Activated naive CD4-positive, alpha-beta T cell treated with anti-CD3 and anti-CD28 coated beads for 36 hours (primary cell): ENCODE measurements at regions not wholly inside any gene's neighbourhood (a gene's known extent, or its start where the extent isn't known, plus 50 kb on each side); places are given as distances from the start of the nearest gene placed in this dataset.
"Not testable (repeated sequence)": the region's sequence is repeated elsewhere in the genome, so short reads cannot be mapped to it uniquely, and the experiment has no call there.

Experiments
- CTCF ChIA-PET: fragments of 350-600 bp; sonication (Branson Sonifier 250); formaldehyde crosslinking; loops from one replicate; lab custom pipeline; 2021; ENCODE audit warnings: antibody characterized with exemption; lab: Charles Lee
- DNase-seq: peaks from one replicate; pipeline ENCODE4 v3.0.0-alpha.2; 2020
- H3K27ac Mint-ChIP-seq: one replicate; pipeline ENCODE4 v1.8.0; 2021; ENCODE audit warnings: mild to moderate bottlenecking, mixed read lengths
- H3K27me3 Mint-ChIP-seq: one replicate; pipeline ENCODE4 v1.8.0; 2021; ENCODE audit warnings: low read depth, mixed read lengths
- H3K36me3 Mint-ChIP-seq: one replicate; pipeline ENCODE4 v1.8.0; 2021; ENCODE audit warnings: low read depth, mixed read lengths
- H3K4me1 Mint-ChIP-seq: one replicate; pipeline ENCODE4 v1.8.0; 2021; ENCODE audit warnings: low read depth, mixed read lengths
- H3K4me3 Mint-ChIP-seq: one replicate; pipeline ENCODE4 v1.8.0; 2021; ENCODE audit warnings: mild to moderate bottlenecking, moderate library complexity, mixed read lengths
- H3K9me3 Mint-ChIP-seq: one replicate; pipeline ENCODE4 v1.8.0; 2021; ENCODE audit warnings: mixed read lengths
- intact Hi-C: fragments of 100-400 bp; cut with micrococcal nuclease; formaldehyde crosslinking; loops from one replicate; pipeline ENCODE4 v1.15.1; 2023

GRCh38 chr4:1551211-1551610 lies 132.9 kb downstream of the FAM53A start:
- DNase-seq, result no peak
- intact Hi-C loops, result no loop called here
- no peaks in the 10 kb centered on the region for H3K36me3 Mint-ChIP-seq
- H3K27ac Mint-ChIP-seq, result no peak overlapping the region
- H3K4me1 Mint-ChIP-seq, result peaks cover 10% of the 10 kb centered on the region
- H3K4me3 Mint-ChIP-seq, result no peak overlapping the region
- no peaks in the 10 kb centered on the region for H3K9me3 Mint-ChIP-seq
- peaks cover 4% of the 10 kb centered on the region for H3K27me3 Mint-ChIP-seq
- CTCF ChIA-PET, result no interaction called here

GRCh38 chr4:1550122-1551070 lies 133.7 kb downstream of the FAM53A start:
- intact Hi-C loops, result no loop called here
- peaks cover 10% of the 10 kb centered on the region for H3K4me1 Mint-ChIP-seq
- DNase-seq, result no peak
- CTCF ChIA-PET, result no interaction called here
- no peak overlapping the region for H3K27ac Mint-ChIP-seq
- no peak overlapping the region for H3K4me3 Mint-ChIP-seq
- H3K27me3 Mint-ChIP-seq, result peaks cover 4% of the 10 kb centered on the region
- no peaks in the 10 kb centered on the region for H3K36me3 Mint-ChIP-seq
- H3K9me3 Mint-ChIP-seq, result no peaks in the 10 kb centered on the region

GRCh38 chr4:1549638-1550035 lies 134.5 kb downstream of the FAM53A start:
- Mint-ChIP-seq H3K36me3 (no peaks in the 10 kb centered on the region), H3K27ac (no peak overlapping the region), H3K27me3 (peaks cover under 1% of the 10 kb centered on the region), H3K4me3 (no peak overlapping the region), H3K4me1 (peaks cover 14% of the 10 kb centered on the region), H3K9me3 (no peaks in the 10 kb centered on the region)
- intact Hi-C loops, result no loop called here
- no peak for DNase-seq
- CTCF ChIA-PET, result interaction anchor here (0.6 to 1.0 kb wide), 5 partner anchors 16 to 667 kb away, joined by 3 to 4 read pairs (median 3); no protein-coding TSS in a partner anchor

- peaks cover 14% of the 10 kb centered on the region for H3K4me1 Mint-ChIP-seq
- intact Hi-C loops, H3K27ac Mint-ChIP-seq, H3K27me3 Mint-ChIP-seq, H3K36me3 Mint-ChIP-seq, H3K9me3 Mint-ChIP-seq, H3K4me3 Mint-ChIP-seq: not testable (repeated sequence)
- CTCF ChIA-PET, result interaction anchor here (0.6 to 1.7 kb wide), 9 partner anchors 9 to 666 kb away, joined by 3 to 5 read pairs (median 3); partner anchors contain the start of genes GAK and TMEM175
- DNase-seq, result peak; percentile 61
Measured at GRCh38 chr4:1548827-1549637, 135.1 kb downstream of the FAM53A start.

GRCh38 chr4:1547856-1548826 lies 136.0 kb downstream of the FAM53A start:
- no peaks in the 10 kb centered on the region for H3K36me3 Mint-ChIP-seq
- H3K9me3 Mint-ChIP-seq, result no peaks in the 10 kb centered on the region
- CTCF ChIA-PET, result interaction anchor here (0.6 to 1.7 kb wide), 6 partner anchors 9 to 616 kb away, joined by 3 to 5 read pairs (median 3); partner anchors contain the start of genes GAK and TMEM175
- no peak overlapping the region for H3K27ac Mint-ChIP-seq
- H3K4me3 Mint-ChIP-seq, result no peak overlapping the region
- peaks cover 15% of the 10 kb centered on the region for H3K4me1 Mint-ChIP-seq
- intact Hi-C loops, result no loop called here
- no peak for DNase-seq
- no peaks in the 10 kb centered on the region for H3K27me3 Mint-ChIP-seq

GRCh38 chr4:1547131-1547855 lies 136.8 kb downstream of the FAM53A start:
- Mint-ChIP-seq H3K4me3 (no peak overlapping the region), H3K4me1 (peaks cover 15% of the 10 kb centered on the region), H3K36me3 (no peaks in the 10 kb centered on the region), H3K27ac (no peak overlapping the region), H3K27me3 (no peaks in the 10 kb centered on the region), H3K9me3 (no peaks in the 10 kb centered on the region)
- intact Hi-C loops, result no loop called here
- CTCF ChIA-PET, result interaction anchor here (0.6 to 1.0 kb wide), 2 partner anchors 61 to 236 kb away, joined by 3 read pairs; no protein-coding TSS in a partner anchor
- DNase-seq, result no peak

- Mint-ChIP-seq H3K27ac (no peak overlapping the region), H3K27me3 (no peaks in the 10 kb centered on the region), H3K36me3 (no peaks in the 10 kb centered on the region), H3K4me3 (no peak overlapping the region), H3K4me1 (peaks cover 15% of the 10 kb centered on the region), H3K9me3 (no peaks in the 10 kb centered on the region)
- intact Hi-C loops, result no loop called here
- no peak for DNase-seq
- CTCF ChIA-PET, result no interaction called here
Measured at GRCh38 chr4:1544861-1545281, 138.6 kb upstream of the NKX1-1 start.

GRCh38 chr4:1544435-1544834 lies 138.2 kb upstream of the NKX1-1 start:
- H3K4me1 Mint-ChIP-seq, result peaks cover 15% of the 10 kb centered on the region
- H3K4me3 Mint-ChIP-seq, intact Hi-C loops, H3K27me3 Mint-ChIP-seq, H3K27ac Mint-ChIP-seq, DNase-seq, H3K9me3 Mint-ChIP-seq, CTCF ChIA-PET, H3K36me3 Mint-ChIP-seq: not testable (repeated sequence)

- CTCF ChIA-PET, result no interaction called here
Measured at GRCh38 chr4:1543976-1544375, 137.7 kb upstream of the NKX1-1 start.

GRCh38 chr4:1543561-1543960 lies 137.3 kb upstream of the NKX1-1 start:
- H3K27me3 Mint-ChIP-seq, result no peaks in the 10 kb centered on the region
- H3K4me1 Mint-ChIP-seq, result peaks cover 14% of the 10 kb centered on the region
- CTCF ChIA-PET, result no interaction called here
- no peaks in the 10 kb centered on the region for H3K9me3 Mint-ChIP-seq
- no peak for DNase-seq
- no peaks in the 10 kb centered on the region for H3K36me3 Mint-ChIP-seq
- no peak overlapping the region for H3K4me3 Mint-ChIP-seq
- no peak overlapping the region for H3K27ac Mint-ChIP-seq
- intact Hi-C loops, result no loop called here

More at GRCh38 chr4:1543976-1544375, 137.7 kb upstream of the NKX1-1 start:
- Mint-ChIP-seq H3K9me3 (no peaks in the 10 kb centered on the region), H3K4me1 (peaks cover 15% of the 10 kb centered on the region), H3K27me3 (no peaks in the 10 kb centered on the region), H3K4me3 (no peak overlapping the region), H3K36me3 (no peaks in the 10 kb centered on the region), H3K27ac (no peak overlapping the region)
- DNase-seq, result no peak
- intact Hi-C loops, result no loop called here
